H54 (cell line): ENCODE measurements at regions not wholly inside any gene's neighbourhood (a gene's known extent, or its start where the extent isn't known, plus 50 kb on each side); places are given as distances from the start of the nearest gene placed in this dataset.

Source experiments
- DNase-seq: peaks from one replicate; pipeline ENCODE4 v3.0.0; 2011; ENCODE audit warnings: low spot score, mixed read lengths; ENCODE audit not compliant: insufficient read length
- FAIRE-seq: peaks from 3 replicates; lab custom pipeline; 2011; peaks lifted over from hg19 to GRCh38; lab: Jason Lieb, UNC
- POLR2A ChIP-seq: IDR thresholded peaks from 2 replicates; pipeline ENCODE4 v1.6.1; 2011; ENCODE audit warnings: low read depth, mild to moderate bottlenecking, low read length

- FAIRE-seq, result no peak
- no peak for TF ChIP-seq POLR2A
Observed at GRCh38 chr3:24828011-24828410, 333.4 kb upstream of the THRB start.

DNA sequence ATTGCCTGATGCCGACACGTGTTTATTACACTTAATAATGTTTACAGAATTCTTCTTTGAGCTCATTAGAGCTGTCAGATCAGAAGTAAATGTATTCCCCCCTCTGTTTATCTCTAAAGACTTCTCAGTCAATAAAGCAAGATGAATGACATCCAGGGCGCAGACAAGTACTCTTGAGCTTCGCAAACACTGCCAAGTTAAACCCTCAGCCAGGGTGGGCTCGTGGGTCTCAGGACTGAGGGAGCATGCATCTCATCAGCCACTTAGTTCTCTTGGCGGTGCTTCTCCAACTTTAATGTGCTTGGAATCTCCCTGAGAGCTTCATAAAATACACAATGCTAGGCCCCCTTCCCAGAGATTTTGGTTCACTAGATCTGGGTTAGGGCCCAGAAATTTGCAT, 333.9 kb upstream of the THRB start:
- DNase-seq, result no peak
- FAIRE-seq, result no peak
- TF ChIP-seq POLR2A, result no peak

More at GRCh38 chr3:24828011-24828410, 333.4 kb upstream of the THRB start:
- DNase-seq, result no peak

GRCh38 chr3:24829011-24829581, 334.4 kb upstream of the THRB start:
- TF ChIP-seq POLR2A, result no peak

DNA sequence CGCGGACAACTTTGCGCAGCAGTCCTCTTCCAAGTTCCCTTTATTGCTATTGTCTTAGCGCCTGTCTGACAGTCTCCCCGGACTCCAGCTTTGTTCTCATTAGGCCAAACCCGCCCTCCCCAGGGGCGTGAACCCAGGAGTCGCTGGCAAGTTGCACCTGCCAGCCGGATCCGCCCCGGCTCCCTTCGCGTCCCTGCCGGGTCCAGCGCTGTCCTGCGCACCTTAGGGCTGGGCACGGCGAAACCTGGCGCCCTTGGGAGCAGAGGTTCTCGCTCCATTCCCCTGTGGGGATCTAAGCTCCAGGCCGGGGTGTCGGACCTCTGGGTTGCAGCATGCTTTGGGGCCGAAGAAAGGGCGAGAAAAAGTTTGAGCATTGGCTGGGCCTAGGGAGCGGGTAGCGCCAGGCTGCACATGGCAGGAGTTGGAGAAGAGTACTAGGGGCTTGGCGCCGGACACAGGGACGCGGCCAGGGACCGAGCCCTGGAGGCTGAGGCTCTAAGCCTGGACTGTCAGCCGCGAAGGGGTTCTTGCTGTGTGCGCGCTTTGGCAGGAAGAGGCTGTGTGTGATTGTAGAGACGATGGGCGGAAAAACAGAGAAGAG, 335.1 kb upstream of the THRB start:
- DNase-seq (no peak), FAIRE-seq (no peak)
- TF ChIP-seq POLR2A, result no peak

More at GRCh38 chr3:24829011-24829581, 334.4 kb upstream of the THRB start:
- DNase-seq, result no peak
- FAIRE-seq, result no peak

DNA sequence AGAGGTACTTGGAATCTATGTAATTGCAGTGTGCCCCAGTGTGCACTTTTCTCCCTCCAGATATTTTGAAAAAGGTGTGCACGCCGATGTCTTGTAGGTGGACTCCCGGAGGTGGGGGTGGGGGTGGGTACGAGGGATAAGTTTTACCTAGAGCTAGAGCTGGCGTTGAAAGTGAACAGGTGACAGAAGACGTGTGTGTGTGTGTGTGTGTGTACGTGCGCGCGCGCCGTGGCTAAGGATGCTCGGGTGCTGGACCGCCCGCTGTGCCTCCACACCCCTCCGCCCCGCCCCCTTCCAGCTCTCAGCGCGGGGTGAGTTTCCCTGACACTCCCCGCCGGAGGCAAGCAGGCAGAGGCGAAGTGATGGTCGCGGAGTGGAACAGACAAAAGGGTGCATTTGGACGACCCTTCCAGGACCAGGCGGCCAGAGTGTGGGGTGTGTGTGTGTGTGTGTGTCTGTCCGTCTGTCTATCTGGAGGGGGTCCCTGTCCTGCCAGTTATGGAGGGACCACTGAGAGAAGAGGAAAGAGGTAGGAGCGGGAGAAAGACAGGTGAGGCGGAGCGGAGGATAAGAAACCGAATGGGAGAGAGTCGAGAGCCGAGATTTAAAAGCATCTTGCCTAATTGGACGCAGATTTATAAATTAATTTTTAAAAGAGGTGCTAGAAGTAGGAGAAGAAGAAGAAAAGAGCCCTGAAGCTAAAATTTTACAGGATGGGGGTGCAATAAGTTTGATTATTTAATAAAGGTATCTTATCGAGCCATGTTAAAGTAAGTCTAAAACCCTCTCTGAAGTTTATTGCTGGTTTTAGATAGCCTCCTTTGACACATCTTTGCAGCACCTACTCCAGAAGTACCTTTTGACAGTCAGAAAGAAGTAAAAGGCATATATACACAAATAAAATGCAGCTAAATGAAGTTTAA, 335.8 kb upstream of the THRB start:
- FAIRE-seq (no peak), DNase-seq (no peak)
- TF ChIP-seq POLR2A, result no peak

DNA sequence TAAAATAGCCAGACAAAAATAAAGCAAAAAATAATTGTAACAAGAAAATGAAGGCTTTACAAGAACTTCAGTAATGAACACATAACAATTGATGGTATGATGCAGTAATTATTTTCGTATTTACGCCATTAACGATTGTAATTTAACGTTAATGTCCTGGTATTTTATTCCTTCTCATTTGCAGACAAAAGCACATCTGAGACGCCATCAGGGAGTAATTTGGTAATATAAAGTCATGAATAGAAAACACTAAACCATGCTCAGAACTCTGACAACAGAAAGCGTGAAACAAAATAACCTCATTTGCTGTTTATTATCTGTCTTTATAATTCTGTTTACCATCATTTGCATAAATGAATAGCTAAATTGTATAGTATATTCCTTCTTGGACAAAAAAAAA, 336.6 kb upstream of the THRB start:
- DNase-seq (no peak), FAIRE-seq (no peak)
- TF ChIP-seq POLR2A, result no peak

DNA sequence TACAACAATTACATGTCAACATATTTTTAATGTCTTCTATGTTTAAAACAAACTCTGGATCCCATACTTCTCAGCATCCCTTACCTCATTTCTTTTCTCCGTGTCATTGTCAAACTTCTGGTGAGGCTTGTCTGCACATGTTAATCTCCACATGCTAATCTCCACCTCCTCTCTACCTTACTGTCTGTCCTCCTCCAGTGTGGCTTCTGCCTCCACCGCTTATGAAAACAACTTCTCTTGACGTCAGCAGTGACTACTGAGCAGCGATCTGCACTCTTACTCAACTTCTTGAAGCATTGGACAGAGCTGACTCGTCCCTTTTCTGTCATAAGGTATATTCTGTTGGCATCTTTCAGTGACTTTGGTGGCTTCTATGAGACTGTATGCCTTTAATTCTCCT, 338.2 kb upstream of the THRB start:
- TF ChIP-seq POLR2A, result no peak
- no peak for DNase-seq
- FAIRE-seq, result no peak

DNA sequence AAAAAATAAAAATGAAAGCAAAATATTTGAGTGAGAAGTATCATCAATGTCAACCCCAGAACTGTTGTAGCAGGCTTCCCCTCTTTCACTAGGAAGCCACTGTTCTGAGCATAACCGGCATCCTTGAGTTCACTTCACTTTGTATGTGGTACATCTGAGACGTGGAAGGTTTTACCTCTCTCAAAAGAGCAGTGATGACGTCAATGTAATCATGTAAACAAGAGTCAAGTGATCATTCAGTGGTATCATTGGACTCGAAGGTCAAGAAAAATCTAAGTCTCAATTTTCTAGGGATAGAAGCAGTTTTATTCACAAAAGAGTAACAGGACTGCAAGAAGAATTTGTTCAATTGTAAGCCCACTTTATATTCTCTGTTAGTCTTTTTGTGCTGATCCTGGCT, 339.8 kb upstream of the THRB start:
- no peak for FAIRE-seq
- no peak for DNase-seq
- TF ChIP-seq POLR2A, result no peak

DNA sequence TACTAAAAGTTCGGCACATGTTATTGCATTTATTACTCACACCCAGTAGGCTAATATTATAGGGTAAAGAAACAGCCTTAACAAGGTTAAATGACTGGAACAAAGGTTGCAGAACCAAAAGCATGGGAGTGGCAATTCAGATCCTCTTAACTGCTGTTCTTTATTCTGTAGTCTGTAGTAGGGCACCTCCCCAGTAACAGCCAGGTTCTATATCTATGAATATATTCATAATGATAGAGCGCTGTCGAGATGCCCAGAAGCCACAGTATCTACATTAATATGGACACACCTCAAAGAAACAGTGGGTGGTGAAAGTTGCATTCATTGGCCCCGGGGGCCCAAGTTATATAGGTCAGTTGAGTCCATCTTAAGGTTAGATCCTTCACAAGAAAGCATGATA, 340.9 kb upstream of the THRB start:
- DNase-seq (no peak), FAIRE-seq (no peak)
- no peak for TF ChIP-seq POLR2A

DNA sequence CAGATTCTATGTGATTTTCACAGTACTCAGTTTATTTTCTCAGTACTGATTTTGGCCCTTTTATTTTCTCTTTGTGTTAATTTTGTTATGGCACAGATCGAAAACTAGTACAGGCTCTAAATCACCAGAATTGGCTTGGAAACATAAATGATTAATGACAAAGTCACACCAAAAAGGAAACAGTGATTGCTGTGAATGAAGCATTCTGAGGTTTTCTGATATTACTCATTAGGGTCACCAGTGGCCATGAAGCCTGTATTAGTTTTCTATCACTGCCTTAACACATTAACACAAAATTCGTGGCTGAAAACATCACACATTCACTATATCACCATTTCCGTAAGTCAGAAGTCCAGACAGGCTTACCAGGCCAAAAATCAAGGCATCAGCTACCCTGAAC, 343.0 kb upstream of the THRB start:
- FAIRE-seq (no peak), DNase-seq (no peak)
- no peak for TF ChIP-seq POLR2A

GRCh38 chr3:24838533-24838932, 343.9 kb upstream of the THRB start:
- DNase-seq, result no peak
- TF ChIP-seq POLR2A, result no peak
- FAIRE-seq, result no peak

DNA sequence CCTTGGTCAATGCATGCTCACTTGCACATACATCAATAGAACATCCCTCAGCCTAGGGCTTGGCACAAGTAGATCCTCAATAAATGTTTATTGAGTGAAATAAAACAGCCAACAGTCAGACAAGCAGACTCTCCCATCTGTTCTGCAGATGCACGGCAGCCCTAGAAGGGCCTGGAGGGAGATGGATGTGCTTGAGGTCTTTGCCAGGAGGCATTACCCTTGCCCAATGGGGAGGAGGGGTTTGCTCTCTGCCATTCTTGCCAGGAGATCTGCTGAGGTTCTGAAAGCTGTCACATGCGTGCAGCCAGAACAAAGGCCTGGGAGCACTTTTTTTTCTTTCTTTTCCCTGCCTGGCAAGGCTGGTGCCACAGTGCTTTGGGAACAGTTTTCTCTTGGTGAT, 349.3 kb upstream of the THRB start:
- FAIRE-seq (no peak), DNase-seq (no peak)
- TF ChIP-seq POLR2A, result no peak

DNA sequence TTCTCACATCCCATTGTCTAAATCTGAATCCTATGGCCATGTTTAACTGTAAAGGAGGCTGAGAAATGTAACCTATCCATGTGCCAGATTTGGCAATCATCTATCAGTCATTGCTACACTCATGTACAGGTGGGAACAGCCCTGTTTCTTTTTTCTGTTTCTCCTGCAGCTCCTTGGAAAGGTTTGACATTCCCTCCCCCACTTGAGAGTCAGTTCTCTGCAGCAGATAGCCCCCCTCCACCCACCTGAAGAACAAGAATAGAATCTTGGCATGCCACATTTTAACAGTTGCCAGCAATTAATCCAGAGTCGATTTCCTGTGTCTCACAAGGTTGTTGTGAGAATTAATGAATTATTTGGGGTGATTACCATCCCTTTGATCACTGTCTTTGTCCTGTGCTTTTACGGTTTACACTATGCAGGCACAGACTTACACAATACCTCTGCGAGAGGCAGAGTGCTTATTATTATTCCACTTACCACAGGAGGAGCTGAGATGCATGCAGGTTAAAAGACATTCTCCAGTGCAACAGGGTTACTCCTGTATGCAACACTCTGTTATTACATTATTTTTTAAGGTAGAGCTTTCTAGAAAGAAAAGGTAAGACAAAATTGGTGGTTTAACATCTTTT, 351.0 kb upstream of the THRB start:
- DNase-seq (no peak), FAIRE-seq (no peak)
- TF ChIP-seq POLR2A, result no peak
